ENCODE measurements at regions not wholly inside any gene's neighbourhood (a gene's known extent, or its start where the extent isn't known, plus 50 kb on each side); places are given as distances from the start of the nearest gene placed in this dataset.

GRCh38 chr16:5433587-5433986 lies 336.0 kb upstream of the EEF2KMT start:
- no peak for TF ChIP-seq CREB1 (IDR thresholded peaks at IDR 0.05; ENCODE audit: low read depth)
- no peak for TF ChIP-seq NFIC (IDR thresholded peaks at IDR 0.05)
- TF ChIP-seq REST (IDR thresholded peaks at IDR 0.05; ENCODE audit: low read depth) = no peak
- no peak for TF ChIP-seq TAF1 (IDR thresholded peaks at IDR 0.05; ENCODE audit: low read depth)
- TF ChIP-seq FOXM1 (IDR thresholded peaks at IDR 0.05; ENCODE audit: borderline replicate concordance, low read depth) = no peak
- TF ChIP-seq YY1 (IDR thresholded peaks at IDR 0.05; ENCODE audit: low read depth) = no peak
- TF ChIP-seq, protein P1, sequence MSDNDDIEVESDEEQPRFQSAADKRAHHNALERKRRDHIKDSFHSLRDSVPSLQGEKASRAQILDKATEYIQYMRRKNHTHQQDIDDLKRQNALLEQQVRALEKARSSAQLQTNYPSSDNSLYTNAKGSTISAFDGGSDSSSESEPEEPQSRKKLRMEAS (IDR thresholded peaks at IDR 0.05) = no peak
- TF ChIP-seq ZBTB7A (IDR thresholded peaks at IDR 0.05; ENCODE audit: low read depth) = no peak
- no peak for TF ChIP-seq EGR1 (IDR thresholded peaks at IDR 0.05)
- TF ChIP-seq CEBPB (IDR thresholded peaks at IDR 0.05) = no peak
- no peak for TF ChIP-seq RAD21 (IDR thresholded peaks at IDR 0.05; ENCODE audit: low read depth)
- TF ChIP-seq TEAD4 (IDR thresholded peaks at IDR 0.05) = no peak
- TF ChIP-seq TCF12 (IDR thresholded peaks at IDR 0.05; ENCODE audit: low read depth) = no peak
- no peak for TF ChIP-seq EP300 (IDR thresholded peaks at IDR 0.05; ENCODE audit: borderline replicate concordance)

DNA sequence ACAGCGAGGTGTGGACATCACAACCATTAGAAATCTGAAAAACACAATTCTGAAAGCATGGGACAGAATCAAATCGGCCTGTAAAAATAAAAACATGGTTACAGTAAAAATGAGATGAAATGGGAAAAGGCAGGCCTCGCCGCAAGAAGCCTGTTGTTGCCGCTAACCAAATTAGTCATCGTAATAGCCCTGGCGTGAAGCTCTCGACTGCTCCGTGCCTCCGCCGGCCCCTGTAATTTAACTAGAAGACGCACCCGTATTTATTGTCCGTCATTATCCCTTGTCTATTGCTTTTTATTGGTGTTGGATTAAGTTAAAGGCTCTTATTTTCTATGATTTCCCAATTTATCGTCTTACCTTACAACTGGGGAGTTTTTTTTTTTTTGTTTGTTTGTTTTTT lies 334.6 kb upstream of the EEF2KMT start:
- TF ChIP-seq NFIC (IDR thresholded peaks at IDR 0.05) = no peak

DNA sequence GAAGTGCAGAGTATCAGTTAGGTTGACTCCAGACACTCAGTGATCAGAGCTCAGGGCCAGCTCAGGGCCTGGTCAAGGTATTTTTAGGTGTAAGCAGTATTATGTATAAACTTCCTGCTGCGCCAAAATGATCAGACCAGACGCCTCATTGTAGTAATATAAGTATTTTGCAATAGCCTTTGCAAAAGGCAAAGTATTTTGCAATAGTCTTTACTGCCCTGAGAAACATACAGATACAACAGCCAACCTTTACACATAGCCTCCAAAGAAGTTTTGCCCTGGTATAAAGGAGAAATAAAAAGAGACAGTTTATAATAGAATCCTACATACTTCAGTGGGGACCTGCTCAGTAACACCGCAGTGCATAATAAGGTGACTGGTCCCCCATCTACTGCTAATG lies 333.0 kb upstream of the EEF2KMT start:
- TF ChIP-seq REST (IDR thresholded peaks at IDR 0.05; ENCODE audit: low read depth) = no peak
- no peak for TF ChIP-seq EP300 (IDR thresholded peaks at IDR 0.05; ENCODE audit: borderline replicate concordance)
- no peak for TF ChIP-seq TCF12 (IDR thresholded peaks at IDR 0.05; ENCODE audit: low read depth)
- no peak for TF ChIP-seq CEBPB (IDR thresholded peaks at IDR 0.05)
- no peak for TF ChIP-seq NFIC (IDR thresholded peaks at IDR 0.05)
- no peak for TF ChIP-seq TEAD4 (IDR thresholded peaks at IDR 0.05)
- no peak for TF ChIP-seq EGR1 (IDR thresholded peaks at IDR 0.05)
- TF ChIP-seq CREB1 (IDR thresholded peaks at IDR 0.05; ENCODE audit: low read depth) = no peak
- TF ChIP-seq TAF1 (IDR thresholded peaks at IDR 0.05; ENCODE audit: low read depth) = no peak
- TF ChIP-seq FOXM1 (IDR thresholded peaks at IDR 0.05; ENCODE audit: borderline replicate concordance, low read depth) = no peak
- TF ChIP-seq ZBTB7A (IDR thresholded peaks at IDR 0.05; ENCODE audit: low read depth) = no peak
- no peak for TF ChIP-seq USF1 (IDR thresholded peaks at IDR 0.05)
- TF ChIP-seq, protein P1 (IDR thresholded peaks at IDR 0.05) = no peak
- TF ChIP-seq RAD21 (IDR thresholded peaks at IDR 0.05; ENCODE audit: low read depth) = no peak
- no peak for TF ChIP-seq YY1 (IDR thresholded peaks at IDR 0.05; ENCODE audit: low read depth)

- TF ChIP-seq FOXM1 (IDR thresholded peaks at IDR 0.05; ENCODE audit: borderline replicate concordance, low read depth) (no peak), EGR1 (IDR thresholded peaks at IDR 0.05) (no peak), USF1 (IDR thresholded peaks at IDR 0.05) (no peak), NFIC (IDR thresholded peaks at IDR 0.05) (no peak), CEBPB (IDR thresholded peaks at IDR 0.05) (no peak), TCF12 (IDR thresholded peaks at IDR 0.05; ENCODE audit: low read depth) (no peak), TEAD4 (IDR thresholded peaks at IDR 0.05) (no peak), RAD21 (IDR thresholded peaks at IDR 0.05; ENCODE audit: low read depth) (no peak), REST (IDR thresholded peaks at IDR 0.05; ENCODE audit: low read depth) (no peak), TAF1 (IDR thresholded peaks at IDR 0.05; ENCODE audit: low read depth) (no peak), ZBTB7A (IDR thresholded peaks at IDR 0.05; ENCODE audit: low read depth) (no peak), YY1 (IDR thresholded peaks at IDR 0.05; ENCODE audit: low read depth) (no peak)
Observed at GRCh38 chr16:5428932-5429331, 331.3 kb upstream of the EEF2KMT start.

DNA sequence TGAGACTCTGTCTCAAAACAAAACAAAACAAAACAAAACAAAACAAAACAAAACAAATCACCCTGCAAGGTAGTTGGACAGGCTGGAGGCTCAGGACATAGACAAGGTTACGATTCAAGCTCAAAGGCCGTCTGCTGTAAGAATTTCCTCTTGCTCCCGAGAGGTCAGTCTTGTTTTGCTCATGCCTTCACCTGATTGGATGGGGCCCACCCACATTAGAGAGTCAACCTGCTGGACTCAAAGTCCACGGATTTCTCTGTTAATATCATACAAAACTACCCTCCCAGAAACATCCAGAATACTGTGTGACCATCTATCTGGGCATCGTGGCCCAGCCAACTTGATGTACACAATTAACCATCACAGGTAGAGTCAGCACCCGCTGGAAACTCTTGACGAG lies 330.0 kb upstream of the EEF2KMT start:
- TF ChIP-seq TCF12 (IDR thresholded peaks at IDR 0.05; ENCODE audit: low read depth) (no peak), TEAD4 (IDR thresholded peaks at IDR 0.05) (no peak), YY1 (IDR thresholded peaks at IDR 0.05; ENCODE audit: low read depth) (no peak), CREB1 (IDR thresholded peaks at IDR 0.05; ENCODE audit: low read depth) (no peak), CEBPB (IDR thresholded peaks at IDR 0.05) (no peak)

Data from Ishikawa (cell line).